HPDE6-E6E7 (cell line): ENCODE measurements at regions not wholly inside any gene's neighbourhood (a gene's known extent, or its start where the extent isn't known, plus 50 kb on each side); places are given as distances from the start of the nearest gene placed in this dataset.

ENCODE experiments used
- DNase-seq: peaks from one replicate; pipeline ENCODE4 v3.0.0; 2011; ENCODE audit warnings: missing footprints; ENCODE audit errors: extremely low spot score

DNA sequence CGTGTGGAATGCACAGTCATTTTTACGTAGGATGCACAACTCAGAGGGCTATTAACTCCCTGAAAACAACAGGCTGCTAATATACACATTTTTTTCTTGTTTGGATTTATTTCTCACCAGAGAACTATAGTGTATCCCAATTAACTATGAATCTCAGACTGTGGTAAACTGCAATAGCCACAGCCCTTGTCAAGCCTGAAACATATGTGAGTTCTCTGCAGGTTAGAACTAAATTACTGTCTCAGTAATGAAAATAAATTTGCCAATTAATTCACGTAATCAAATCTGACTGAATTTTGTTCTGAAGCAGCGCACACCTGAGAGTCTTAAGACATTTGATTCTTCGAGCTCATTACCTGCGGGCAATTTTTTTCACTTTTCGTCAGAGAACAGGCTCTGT is 318.6 kb downstream of the PMP22 start:
- no peak for DNase-seq

DNA sequence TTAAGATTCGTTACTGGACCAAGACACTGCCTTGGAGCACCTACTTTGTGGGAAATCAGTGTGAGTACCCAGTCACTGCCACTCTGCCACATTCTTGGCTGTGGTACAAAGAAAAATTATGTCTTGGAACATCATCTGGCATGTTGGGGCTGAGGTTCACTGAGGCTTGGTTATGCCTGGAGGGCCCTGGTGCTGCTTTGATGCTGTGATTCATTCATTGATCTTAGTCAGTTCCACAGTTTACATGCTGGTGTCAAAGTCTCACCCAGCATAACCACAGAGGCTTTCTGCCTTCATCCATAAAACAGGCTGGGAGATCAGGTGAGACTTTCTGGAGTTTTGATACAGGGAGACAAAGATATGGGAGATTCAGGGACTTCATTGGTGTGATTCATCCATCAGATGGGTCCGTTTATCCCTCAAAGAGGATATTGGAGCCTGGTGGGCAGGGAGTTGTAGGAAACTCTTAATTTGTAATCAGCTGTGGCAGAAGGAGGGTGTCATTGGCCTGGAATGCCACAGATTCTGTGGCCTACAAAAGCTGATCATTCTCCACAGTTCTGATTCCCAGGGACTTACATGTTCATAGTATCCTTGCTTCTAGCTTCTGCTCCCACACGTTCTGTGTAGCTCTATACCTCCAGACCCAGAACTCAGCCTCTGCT is 322.5 kb downstream of the PMP22 start:
- DNase-seq = peak; percentile 80

DNA sequence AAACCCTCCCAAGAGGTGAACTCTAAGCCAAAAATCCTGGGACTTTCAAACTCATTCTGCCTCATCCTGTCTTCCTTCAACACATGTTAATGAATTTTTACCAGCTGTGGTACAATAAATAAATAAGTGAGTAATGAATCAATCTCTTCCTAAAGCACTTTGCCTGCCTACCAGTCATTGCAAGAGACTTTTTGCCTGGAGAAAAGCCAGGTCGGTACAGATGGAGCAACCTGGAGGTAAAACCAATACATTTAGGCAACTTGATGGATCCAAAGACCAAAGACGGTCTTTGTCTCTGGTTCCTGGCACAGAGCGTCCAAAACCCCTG is 324.2 kb downstream of the PMP22 start:
- DNase-seq = no peak

DNA sequence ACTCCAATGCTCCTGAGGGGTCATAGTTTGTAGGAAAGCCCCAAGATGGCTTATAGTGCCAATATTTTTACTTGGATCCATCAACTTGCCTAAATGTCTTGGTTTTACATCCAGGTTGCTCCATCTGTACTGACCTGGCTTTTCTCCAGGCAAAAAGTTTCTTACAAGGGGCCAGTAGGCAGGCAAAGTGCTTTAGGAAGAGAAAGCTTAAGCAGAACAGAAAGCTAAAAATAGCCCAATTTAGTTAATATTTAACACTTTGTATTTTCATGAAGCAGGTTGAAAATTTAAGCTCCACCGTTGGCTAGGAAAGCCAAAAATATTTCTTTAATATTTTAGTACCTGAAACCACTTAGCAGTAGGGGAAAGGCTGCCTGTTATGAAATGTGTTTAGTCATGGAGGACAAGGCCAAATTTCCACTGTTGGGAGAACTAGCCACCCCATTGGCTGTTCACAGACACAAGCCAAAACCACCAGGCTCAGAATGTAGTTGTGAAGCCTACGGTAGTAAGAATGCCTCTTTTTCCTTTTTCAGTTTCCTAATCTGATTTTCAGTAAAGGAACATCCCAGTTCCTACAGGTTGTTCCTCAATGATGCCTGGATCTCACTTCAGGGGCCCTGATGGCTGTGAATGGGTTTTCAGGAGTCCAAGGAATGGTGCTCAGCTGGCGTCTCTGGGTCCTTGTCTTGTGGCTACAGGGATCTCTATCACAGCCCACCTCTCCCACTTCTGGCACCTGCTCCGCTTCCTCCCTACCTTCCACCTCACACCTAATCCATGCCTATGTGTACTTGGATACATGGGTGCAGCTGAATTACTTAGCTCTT is 324.8 kb downstream of the PMP22 start:
- DNase-seq = no peak

DNA sequence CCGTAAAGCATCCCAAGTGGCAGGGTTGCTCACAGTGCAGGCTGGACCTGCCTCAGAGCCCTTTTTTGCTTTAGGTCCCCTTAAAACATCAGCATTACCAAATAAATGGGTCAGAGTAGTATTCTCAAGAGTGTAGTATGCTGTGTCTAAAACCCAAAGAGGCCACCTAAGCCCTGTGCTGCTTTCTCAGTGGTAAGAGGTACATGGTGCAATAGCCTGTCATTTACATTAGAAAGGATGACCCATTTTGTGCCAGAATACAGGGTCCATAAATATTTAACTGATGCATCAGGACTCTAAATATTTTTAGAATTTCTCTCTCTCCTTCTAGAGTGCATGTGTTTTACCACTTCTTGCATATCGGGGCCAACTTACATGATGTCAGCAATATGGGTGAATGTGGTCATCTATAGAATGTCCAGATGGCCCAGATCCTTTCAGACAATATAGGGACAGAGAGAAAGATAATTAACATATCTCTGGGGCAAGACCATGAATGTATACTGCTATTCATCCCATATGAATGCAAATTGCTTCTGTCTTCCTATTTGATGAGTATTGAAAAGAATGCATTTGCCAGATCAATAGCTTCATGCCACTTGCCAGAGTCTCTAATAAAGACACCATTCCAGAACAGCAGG is 329.2 kb downstream of the PMP22 start:
- DNase-seq = no peak

DNA sequence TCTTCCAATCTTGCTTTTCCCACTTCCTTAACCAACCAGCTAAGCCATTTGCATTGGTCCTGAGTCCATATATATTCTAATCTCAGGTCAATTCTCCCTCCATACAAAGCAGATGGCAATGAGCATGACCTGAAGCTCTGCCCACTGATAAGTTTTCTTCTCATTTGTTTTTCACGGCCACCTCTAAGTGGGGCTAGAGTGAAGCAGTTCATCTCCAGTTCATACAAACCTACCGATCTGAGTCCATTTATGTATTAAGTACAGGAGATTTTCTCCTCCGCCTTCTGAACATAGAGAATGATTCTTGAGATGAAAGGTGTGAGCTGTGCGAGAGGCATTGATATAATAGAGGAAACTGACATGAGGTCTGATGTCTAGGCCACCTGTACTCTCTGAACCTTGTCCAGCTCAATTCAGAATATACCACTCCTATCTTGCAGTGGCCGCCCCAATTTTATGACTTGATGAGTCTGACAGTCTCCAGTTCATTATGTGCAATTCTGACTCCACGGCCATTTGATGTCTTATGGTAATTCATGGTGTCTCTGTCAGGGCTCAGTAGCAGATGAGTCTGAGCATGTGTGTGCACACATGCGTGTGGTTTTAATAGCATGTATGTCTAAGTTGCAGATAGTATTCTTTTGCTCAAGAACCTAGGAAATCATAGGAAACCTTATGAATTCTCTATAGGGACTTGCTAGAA is 329.8 kb downstream of the PMP22 start:
- no peak for DNase-seq

DNA sequence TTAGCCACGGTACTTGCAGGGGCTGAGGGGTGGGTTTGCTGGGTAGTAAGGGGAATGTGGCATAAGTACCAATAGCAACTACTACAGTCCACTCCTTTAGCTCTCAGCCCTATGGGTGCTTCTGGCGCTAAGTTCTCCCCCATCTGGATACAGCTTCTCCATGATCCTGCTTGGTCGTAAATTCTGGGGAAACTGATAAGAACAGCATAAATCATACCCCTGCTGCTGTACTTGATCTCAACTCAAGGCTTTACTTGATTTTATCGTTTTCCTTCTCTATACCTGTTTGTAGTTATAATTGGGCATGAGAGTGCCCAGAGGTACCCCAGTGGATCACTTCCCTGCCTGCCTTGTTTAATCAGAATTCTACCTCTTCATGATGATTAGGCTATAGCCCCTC is 331.4 kb downstream of the PMP22 start:
- DNase-seq = no peak

DNA sequence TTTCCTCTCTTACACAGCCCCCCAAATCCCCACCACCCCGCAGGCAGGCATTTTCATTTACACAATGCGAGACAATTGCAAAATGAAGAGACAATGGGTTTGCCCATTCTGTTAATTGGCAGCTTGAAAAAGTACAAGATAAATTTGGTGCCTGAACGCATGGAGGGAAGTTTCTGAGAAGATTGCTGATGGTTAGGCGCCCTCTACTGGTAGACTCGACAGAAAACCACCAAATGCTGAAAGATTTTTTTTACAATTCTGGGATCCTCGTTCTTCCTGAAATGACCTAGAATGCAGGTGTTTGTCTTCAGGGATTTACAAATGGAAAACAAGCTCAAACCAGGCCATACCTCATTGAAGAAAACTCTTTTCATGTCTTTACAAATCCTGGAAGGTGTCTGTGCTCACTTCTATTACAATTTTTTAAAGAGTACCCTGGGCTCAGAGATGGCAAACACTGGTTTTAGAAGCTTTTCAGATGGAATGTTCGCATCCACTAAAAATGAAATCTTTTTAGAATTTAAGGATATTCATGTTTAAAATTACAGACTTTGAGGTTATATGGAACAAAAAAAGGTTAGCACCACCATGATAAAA is 338.5 kb downstream of the PMP22 start:
- peak; percentile 41 for DNase-seq

DNA sequence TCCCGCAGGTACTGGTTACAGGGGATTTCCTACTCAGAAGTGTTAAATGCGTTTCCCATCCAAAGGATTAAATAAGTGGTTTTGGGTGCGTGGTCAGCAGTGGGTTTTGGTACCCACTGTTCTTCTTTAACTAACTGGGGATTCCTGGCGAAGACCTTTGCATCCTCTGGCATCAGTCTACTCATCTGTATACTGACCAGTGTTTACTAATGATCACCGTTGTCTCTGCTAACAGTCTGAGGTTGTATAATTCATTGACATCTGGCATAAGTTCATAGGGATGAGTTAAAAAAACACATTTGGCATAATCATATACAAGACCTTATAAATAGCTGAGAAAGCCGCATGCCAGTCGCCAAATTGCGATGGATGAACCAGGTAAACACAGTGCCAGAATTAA is 339.1 kb downstream of the PMP22 start:
- no peak for DNase-seq

DNA sequence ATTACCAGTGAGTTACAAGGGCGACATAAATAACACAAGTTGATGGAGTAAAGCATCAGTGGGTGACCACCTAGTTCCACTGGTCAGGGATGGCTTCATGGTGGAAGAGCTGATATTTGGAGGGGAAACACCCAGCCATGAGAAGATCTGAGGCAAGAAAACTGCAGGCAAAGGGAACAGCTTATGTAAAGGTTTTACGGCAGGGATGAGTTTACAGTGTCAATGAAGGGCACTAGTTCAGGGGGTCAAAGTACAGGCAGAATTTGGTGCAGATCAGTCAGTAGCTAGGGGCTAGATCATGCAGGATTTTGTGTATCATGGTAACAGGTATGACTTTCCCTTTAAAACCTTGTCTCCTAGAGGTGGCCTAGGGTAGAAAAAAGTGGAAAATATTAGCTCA is 339.6 kb downstream of the PMP22 start:
- no peak for DNase-seq

DNA sequence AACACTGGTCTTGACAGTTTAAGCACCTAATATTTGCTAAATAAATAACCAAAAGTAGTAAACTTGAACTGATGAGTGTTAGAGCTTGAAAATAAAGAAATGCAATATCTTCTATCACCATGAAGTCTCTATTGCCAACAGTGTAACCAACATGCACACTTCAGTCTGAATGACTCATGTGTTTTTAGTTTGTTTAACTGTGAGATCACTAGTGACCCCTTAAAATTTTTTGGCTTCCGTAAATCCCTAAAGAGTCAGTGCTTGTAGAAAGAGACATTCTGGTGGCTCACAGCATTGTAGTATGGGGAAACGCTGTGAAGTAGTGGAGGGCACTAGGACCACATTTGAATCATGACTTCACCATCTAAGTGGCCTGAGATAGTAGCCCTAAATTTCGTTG is 341.1 kb downstream of the PMP22 start:
- DNase-seq = no peak

DNA sequence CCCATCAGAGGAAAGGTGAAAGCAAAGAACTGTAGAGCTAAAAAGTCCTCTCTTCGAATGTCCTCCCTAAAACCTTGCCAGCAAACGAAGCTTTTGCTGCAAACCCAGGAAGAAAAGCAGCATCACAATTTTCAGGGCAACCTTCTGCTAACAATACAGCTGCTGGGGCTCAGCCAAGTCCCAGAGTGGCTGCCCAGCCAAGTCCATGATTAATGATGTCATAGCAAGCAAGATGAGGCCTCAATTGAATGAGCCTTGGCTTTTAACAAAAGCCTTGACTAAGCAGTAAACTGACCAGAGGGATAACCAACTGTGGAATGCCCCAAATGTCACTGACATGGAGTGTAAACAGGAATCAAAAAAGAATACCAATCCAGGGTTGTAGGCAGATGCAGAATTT is 342.7 kb downstream of the PMP22 start:
- DNase-seq = no peak

DNA sequence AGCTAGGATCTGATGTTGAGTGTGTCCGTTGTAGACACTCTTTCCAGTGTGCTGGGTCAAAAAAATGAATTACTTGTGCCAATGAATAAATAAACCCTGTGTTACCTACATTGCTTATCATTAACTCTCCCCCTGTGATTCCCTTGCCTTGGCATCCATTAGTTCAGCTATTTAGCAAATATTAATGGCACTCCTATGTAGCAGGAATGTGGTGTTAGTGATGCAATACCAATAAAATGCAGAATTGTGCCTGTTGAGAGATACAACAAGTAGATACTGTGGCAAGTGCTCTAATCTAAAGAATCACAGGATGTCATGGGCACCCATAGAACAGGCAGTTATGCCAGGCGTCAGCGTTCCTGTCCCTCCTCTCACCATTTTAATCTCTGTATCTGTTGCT is 343.2 kb downstream of the PMP22 start:
- DNase-seq = no peak

DNA sequence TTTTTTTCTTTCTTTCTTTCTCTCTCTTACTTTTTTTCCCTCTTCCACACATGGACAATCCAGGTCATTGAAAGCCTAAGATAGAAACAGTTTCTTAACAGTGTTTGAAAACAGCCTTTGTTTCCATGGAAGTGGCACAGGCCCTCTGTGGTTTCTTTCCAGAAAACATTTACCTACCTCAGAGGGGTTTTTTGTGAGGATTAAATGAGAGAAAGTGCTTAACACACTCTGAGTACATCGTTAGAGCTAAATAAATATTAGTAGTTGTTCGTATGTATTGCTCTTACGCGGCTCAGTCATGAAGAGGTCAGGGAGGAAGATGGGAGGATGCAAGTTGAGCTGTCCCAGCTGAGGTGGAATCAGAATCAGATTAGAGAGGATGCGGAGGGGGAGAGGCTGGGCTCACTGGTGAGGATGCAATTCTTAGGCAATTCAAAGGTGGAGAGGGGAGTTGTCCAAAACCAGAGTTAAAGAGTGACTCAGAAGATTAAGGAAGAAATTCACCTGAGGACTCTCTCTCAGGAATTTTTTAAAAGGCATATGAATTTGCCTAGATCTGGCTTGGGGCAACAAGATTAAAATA is 345.4 kb downstream of the PMP22 start:
- no peak for DNase-seq

DNA sequence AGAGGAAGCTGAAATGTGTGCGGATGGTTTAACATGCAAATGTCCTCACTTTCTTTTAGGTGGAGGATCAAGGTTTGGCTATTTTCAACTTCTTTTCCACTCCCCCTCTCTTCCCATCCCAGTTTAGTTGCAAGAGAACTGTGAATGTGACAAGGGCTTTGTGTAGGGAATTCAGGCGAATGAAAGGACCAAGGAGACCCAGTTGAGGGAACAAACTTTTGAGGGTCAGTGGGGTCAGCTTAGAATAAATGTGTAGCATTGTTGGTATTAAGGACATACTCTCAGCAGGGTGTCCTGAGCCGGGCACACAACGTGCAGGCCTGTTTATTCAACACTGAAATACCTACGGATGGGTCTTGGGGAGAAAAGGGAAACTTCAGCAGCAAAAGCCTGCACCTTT is 346.0 kb downstream of the PMP22 start:
- DNase-seq = no peak

DNA sequence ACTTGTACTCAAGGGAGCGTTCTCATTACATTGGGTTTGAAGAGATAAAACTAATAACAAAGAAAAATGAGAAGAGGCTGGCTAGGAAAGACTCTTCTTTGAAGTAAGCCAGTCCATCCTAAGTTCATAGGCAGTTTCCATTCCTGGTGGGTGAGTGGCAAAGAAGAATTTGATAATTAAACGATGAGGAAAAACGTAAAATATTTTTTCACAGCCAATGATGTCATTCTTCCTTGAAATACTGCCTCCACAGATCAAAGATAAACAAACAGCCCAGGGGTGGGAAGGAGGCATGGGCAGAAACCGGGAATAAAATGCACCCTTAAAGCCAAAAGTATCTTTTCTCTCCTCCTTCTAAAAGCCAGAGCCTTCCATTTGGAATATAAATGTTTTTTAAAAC is 346.6 kb downstream of the PMP22 start:
- DNase-seq = no peak

DNA sequence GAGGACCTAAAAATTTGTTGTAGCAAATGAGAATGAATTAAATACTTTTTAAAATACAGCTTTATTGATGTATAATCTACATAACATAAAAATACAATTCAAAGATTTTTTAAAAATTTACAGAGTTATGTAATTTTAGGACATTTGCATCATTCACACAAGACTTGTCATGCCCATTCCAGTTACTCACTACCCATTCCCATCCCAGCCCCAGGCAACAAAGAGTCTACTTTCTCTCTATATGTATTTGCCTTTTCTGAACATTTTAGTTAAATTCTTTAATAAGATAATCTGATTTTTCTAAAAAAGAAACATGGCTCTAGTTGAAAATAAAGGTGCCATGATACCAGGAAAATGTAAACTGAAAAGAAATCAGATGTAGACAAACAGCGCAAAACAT is 354.2 kb downstream of the PMP22 start:
- no peak for DNase-seq

DNA sequence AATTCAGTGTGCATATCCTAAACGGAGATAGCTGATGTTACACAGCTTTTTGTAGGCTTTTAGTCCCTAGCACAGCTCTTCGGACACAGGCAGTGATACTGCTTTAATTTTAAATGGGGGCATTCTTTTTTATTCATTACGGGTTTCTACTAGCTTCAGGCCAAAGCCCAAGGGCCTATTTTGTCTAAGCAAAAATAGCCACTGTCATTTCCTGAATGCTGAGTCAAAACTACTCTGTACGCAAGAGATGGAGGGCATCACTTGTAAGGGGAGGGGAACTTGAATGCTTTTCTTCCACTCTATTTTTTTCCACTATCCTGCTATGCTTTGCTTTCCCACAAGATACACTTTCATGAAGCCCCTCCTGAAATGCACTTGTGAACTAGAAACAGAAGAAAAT is 360.7 kb downstream of the PMP22 start:
- no peak for DNase-seq

DNA sequence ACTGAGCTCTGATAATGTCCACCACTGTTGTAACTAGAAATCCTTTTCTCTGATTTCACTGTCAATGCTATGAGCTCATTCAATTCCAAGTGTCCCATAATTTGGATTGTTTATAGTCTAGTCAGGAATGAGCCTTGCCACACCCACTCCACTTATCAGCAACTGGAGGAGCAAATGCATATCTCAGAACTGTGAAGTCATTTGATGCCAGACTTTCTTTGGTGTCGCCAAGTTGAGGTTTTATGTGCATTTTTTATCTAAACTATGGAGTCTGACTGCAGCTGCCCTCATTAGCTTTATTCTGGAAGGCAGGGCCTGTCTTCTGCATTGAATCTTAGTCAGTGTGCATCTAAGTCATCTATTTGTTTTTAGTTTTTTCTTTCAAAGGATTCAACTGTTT is 361.3 kb downstream of the PMP22 start:
- DNase-seq = no peak

DNA sequence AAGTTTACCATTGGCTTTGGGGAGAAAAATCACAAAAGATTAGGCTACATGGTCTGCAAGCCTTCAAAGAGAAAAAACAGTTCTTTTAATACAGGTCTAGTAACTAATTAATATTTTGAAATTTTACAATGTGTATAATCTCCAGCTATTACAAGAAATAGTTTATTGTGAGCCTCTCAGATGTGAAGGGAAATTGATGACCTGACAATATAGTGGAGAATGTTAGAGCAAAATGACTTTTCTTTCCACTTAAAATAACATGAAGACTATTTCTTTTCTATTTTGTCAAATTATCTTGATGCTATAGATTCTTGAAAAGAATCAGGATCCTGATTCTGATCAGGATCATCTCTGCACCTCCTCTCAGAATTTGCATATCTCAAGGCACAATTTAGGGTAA is 362.3 kb downstream of the PMP22 start:
- no peak for DNase-seq

DNA sequence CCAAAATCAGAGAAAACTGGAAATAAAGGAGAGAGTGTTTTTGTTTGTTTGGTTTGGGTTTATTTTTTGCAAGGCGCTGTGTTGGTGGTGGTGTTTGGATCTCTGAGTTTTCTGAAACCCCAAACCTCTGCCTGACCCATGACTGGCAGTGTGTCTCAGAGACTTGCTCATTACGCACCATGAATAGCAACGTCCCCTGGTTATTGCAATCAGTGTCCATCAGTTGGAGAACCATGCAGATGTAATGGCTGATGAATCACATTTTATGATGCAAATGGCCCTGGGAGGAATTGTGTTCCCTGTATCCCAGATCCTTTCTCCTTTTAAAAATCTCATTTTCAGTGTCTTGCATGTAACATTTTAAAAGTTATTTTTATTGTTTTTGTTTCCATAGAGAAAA is 362.8 kb downstream of the PMP22 start:
- no peak for DNase-seq

DNA sequence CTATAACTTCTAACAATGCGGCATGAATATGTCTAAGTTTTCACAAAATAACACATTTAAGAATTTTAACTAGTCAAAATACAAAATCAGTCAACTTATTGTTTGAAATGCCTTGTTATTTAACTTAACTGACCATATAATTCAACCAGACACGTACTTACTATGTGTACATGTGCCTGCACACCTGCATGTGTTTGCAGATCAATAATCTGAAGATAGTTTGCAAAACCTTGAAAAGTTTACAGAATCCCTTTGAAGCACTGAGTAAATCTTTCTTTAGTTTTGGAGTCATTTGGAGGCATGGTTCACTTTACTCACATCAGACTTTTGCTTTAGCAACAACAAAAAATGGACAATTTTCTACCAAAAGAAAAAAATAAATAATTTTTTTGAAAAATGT is 363.8 kb downstream of the PMP22 start:
- DNase-seq = no peak
